BLaER1 (cell line): ENCODE measurements at regions not wholly inside any gene's neighbourhood (a gene's known extent, or its start where the extent isn't known, plus 50 kb on each side); places are given as distances from the start of the nearest gene placed in this dataset.

Experiments
- H3K27ac ChIP-seq: shearing (Covaris generic); formaldehyde crosslinking; 2 replicates; pipeline ENCODE4 v1.8.1; 2022
- H3K27me3 ChIP-seq: shearing (Covaris generic); formaldehyde crosslinking; 2 replicates; pipeline ENCODE4 v1.8.1; 2022
- H3K36me3 ChIP-seq: shearing (Covaris generic); formaldehyde crosslinking; 2 replicates; pipeline ENCODE4 v1.8.1; 2022
- H3K4me1 ChIP-seq: shearing (Covaris generic); formaldehyde crosslinking; 2 replicates; pipeline ENCODE4 v1.8.1; 2022
- H3K4me2 ChIP-seq: shearing (Covaris generic); formaldehyde crosslinking; 2 replicates; pipeline ENCODE4 v1.8.1; 2022
- H3K4me3 ChIP-seq: shearing (Covaris generic); formaldehyde crosslinking; 2 replicates; pipeline ENCODE4 v1.8.1; 2022
- H3K9ac ChIP-seq: shearing (Covaris generic); formaldehyde crosslinking; 2 replicates; pipeline ENCODE4 v1.8.1; 2022
- H3K9me3 ChIP-seq: shearing (Covaris generic); formaldehyde crosslinking; 2 replicates; pipeline ENCODE4 v1.8.1; 2022
- H4K20me1 ChIP-seq: shearing (Covaris generic); formaldehyde crosslinking; 2 replicates; pipeline ENCODE4 v1.8.1; 2022
- Cebpa-rat ChIP-seq: shearing (Covaris generic); IDR thresholded peaks from 2 replicates; pipeline ENCODE4 v1.8.1; 2022

DNA sequence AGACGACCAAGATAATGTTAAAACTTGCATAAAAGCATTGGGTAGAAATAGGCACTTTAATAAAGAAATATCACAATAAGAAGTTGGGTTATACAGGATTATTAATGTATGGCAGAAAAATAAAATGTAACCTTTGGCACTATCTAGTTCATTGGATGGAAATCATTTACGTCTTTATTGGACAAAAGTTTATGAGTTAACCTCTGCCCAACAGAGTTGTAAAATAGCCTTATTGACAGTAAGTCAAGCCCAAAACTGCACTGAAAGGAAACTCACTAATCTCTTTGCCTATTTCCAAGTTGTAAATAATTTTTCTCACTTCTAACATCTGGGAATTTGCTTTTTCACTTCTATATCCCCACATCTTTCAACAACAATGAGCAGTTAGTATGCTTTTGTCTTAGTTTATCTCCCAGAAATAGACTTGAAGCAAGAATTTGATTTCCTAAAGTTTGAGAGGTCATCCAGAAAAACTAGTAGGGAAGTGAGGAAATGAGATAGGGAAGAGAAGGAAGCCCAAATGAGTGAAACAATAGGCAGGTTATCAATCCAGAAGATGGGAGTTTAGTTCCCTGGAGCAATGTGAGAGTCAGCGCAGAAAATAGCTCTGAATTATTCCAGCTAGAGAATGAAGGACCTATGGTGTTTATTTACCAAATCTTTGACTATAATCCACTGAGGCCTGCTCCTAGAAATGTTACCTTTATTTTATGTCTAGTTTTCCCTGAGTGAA is 434.8 kb downstream of the CCER1 start:
- TF ChIP-seq Cebpa-rat, result no peak
- H3K9ac ChIP-seq, result no peak overlapping the region
- no peak overlapping the region for H3K4me2 ChIP-seq
- H4K20me1 ChIP-seq, result no peaks in the 10 kb centered on the region
- H3K4me1 ChIP-seq, result no peaks in the 10 kb centered on the region
- H3K9me3 ChIP-seq, result no peaks in the 10 kb centered on the region
- no peaks in the 10 kb centered on the region for H3K27me3 ChIP-seq
- no peak overlapping the region for H3K27ac ChIP-seq
- no peak overlapping the region for H3K4me3 ChIP-seq
- no peaks in the 10 kb centered on the region for H3K36me3 ChIP-seq

DNA sequence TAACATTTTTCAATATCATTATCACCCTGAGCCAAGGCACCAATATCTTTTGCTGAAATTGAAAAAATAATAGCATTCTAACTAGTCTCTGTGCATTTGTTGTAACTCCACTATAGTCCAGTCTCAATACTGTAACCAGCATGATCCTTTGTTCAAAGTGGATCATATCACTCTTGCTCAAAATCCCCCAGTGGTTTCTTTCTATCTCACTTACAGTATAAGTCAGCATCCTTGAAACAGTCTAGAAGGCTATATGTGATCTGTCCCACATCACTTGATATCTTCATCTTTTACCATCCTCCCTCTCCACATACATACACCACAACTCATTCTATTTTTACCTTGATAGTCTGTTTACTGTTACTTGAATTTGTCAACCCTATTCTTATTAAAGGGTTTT is 435.7 kb downstream of the CCER1 start:
- no peak for TF ChIP-seq Cebpa-rat
- Histone ChIP-seq H3K9me3 (no peaks in the 10 kb centered on the region), H3K4me3 (no peak overlapping the region), H3K4me1 (no peaks in the 10 kb centered on the region), H3K36me3 (no peaks in the 10 kb centered on the region), H3K4me2 (no peak overlapping the region), H4K20me1 (no peaks in the 10 kb centered on the region), H3K27ac (no peak overlapping the region), H3K27me3 (no peaks in the 10 kb centered on the region), H3K9ac (no peak overlapping the region)

DNA sequence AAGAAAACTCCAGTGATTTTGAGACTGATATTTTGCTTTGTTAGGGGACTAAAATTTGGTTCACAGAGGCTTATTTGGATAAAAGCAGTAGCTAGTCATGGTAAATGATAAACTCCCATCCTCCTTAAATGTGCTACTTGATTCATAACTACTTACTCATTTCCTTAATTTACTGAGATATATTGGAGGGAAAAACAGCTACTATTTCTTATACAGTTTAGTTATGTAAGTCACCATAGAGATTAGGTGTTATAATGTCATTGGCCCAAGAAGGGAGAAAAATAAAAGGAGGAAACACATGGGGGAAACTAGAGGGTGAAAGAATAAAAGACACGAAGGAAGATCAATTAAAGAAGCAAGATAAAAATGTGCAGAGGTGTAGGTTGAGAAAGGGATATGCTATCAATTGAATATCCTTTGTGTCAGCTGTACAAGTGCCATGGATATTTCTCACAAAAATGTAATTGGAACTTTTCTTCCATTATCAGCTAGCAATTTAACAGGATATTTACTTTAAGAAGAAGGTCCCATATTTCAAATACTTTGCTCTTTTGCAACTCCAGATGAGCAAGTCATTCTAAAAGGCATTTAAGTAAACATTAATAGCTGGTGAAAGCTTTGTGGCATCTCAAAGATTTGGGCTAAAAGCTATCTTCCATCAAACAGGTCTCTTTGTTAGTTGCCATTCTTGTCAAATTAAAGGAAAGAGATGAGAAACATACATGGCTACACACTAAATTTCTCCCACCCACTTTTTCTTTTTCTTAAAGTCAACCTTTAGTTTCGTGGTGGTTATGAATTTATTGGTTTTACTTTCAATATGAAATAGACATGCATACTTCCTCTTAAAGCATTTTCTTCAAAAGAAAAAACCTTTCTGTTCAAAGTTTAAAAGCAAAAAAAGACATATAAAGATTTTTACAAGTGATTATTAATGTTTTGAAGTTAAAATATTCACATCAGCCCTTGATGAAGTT is 439.5 kb downstream of the CCER1 start:
- TF ChIP-seq Cebpa-rat, result no peak
- Histone ChIP-seq H3K9me3 (no peaks in the 10 kb centered on the region), H3K4me2 (no peak overlapping the region), H3K36me3 (no peaks in the 10 kb centered on the region), H4K20me1 (no peaks in the 10 kb centered on the region), H3K4me1 (no peaks in the 10 kb centered on the region), H3K27ac (no peak overlapping the region), H3K4me3 (no peak overlapping the region), H3K9ac (no peak overlapping the region), H3K27me3 (no peaks in the 10 kb centered on the region)

DNA sequence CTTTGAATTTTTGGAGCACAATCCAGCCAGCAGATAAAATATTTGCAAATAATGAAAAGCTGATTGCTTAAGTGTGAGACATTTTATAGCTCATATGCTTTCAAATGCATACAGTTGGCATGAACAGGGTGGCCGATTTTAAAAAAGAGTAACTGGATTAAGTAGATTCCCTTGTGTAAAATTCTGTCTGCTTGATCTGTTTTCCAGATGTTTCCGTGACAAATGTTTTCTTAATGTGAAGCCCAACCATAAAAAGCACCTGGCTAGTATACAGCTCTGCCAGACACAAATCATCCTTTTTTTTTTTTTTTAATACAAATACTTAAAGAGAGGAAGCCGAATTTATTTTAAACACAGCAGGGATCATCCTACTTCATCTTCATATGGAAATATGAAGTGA is 440.7 kb downstream of the CCER1 start:
- no peak overlapping the region for H3K4me2 ChIP-seq
- H3K9me3 ChIP-seq, result no peaks in the 10 kb centered on the region
- H3K4me3 ChIP-seq, result no peak overlapping the region
- H3K27me3 ChIP-seq, result no peaks in the 10 kb centered on the region
- H3K36me3 ChIP-seq, result no peaks in the 10 kb centered on the region
- H3K27ac ChIP-seq, result no peak overlapping the region
- no peaks in the 10 kb centered on the region for H3K4me1 ChIP-seq
- TF ChIP-seq Cebpa-rat, result no peak
- H3K9ac ChIP-seq, result no peak overlapping the region
- no peaks in the 10 kb centered on the region for H4K20me1 ChIP-seq

DNA sequence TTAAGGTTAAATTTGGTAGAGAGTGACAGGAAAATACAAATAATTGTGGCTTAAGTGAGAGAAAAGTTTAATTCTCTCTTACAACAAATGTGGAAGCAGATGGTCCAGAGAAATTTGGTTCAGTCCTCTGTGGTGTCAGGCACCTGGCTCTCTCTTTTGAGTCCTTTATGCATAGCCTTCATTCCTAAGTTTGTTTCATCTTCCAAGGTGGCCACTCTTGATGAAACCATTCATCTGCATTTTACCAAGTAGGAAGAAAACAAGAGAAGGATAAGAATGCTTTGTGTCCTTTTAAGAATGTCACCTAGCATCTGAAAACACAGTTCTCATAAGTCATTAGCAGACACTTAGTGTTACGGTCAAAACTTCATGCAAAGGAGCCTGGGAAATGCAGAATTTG is 442.5 kb downstream of the CCER1 start:
- H3K9me3 ChIP-seq, result no peaks in the 10 kb centered on the region
- no peaks in the 10 kb centered on the region for H3K36me3 ChIP-seq
- no peaks in the 10 kb centered on the region for H4K20me1 ChIP-seq
- H3K9ac ChIP-seq, result no peak overlapping the region
- no peaks in the 10 kb centered on the region for H3K27me3 ChIP-seq
- H3K4me2 ChIP-seq, result no peak overlapping the region
- TF ChIP-seq Cebpa-rat, result no peak
- no peaks in the 10 kb centered on the region for H3K4me1 ChIP-seq
- no peak overlapping the region for H3K27ac ChIP-seq
- no peak overlapping the region for H3K4me3 ChIP-seq

DNA sequence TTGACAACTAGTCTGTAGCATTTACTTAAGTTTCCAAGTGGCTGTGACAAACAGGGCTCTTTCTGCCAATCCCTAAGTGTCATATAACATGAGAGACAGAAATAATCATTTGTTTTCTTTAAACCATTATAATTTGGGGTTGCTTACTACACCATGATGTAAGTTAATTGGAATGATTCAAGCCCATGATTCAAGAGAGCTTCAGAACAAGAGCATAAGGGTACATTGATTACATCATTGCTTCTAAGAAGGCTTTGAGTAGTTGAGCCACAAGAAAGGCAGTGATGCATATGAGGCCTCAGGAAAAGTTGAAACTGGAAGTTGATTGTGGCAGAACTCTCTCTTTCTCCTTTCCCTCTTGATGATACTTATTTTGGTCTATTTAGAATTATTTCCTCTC is 444.0 kb downstream of the CCER1 start:
- Histone ChIP-seq H3K4me1 (no peaks in the 10 kb centered on the region), H3K27me3 (no peaks in the 10 kb centered on the region), H3K9me3 (no peaks in the 10 kb centered on the region), H3K27ac (no peak overlapping the region), H3K36me3 (no peaks in the 10 kb centered on the region), H3K4me3 (no peak overlapping the region), H3K4me2 (no peak overlapping the region), H3K9ac (no peak overlapping the region), H4K20me1 (no peaks in the 10 kb centered on the region)
- no peak for TF ChIP-seq Cebpa-rat

DNA sequence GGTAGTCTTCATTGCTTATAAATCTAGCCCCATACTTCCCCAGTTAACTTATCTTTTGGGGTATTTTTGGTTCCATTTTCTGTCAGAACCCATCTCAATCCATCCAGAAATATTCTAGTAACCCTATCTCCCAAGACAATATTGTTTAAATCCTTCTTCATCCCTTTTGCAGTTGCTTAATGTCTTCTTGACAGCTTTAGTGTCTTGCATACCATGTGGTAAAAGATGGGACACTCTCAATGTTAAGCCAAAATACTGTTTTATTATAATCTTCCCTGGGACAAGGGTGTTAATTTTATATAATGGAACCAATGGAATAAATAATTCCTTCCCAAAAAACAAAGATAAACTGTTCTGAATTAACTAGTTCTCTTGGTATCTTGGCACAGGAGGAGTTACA is 450.2 kb downstream of the CCER1 start:
- Histone ChIP-seq H3K9ac (no peak overlapping the region), H3K4me1 (no peaks in the 10 kb centered on the region), H3K4me2 (no peak overlapping the region), H4K20me1 (no peaks in the 10 kb centered on the region), H3K9me3 (no peaks in the 10 kb centered on the region), H3K27me3 (no peaks in the 10 kb centered on the region), H3K36me3 (no peaks in the 10 kb centered on the region), H3K27ac (no peak overlapping the region), H3K4me3 (no peak overlapping the region)
- no peak for TF ChIP-seq Cebpa-rat

DNA sequence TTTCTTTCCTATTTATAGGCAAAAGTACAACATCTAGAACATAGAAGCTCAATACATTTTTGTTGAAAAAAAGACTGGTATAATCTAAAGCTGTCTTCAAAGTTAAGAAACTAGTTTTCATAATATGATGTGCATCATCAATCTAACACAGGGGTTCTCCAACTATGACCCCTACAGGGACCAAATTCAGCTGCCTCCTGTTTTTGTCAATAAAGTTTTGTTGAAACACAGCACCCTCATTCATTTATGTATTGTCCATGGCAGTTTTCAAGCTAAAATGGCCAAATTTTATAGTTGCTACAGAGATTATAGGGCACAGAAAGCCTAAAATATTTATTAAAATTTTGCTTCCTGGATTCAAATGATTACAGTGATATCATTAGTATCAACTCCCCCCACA is 452.9 kb downstream of the CCER1 start:
- no peaks in the 10 kb centered on the region for H3K27me3 ChIP-seq
- H3K4me1 ChIP-seq, result no peaks in the 10 kb centered on the region
- no peaks in the 10 kb centered on the region for H4K20me1 ChIP-seq
- H3K9me3 ChIP-seq, result no peaks in the 10 kb centered on the region
- H3K4me3 ChIP-seq, result no peak overlapping the region
- no peak overlapping the region for H3K4me2 ChIP-seq
- no peak for TF ChIP-seq Cebpa-rat
- H3K9ac ChIP-seq, result no peak overlapping the region
- no peak overlapping the region for H3K27ac ChIP-seq
- no peaks in the 10 kb centered on the region for H3K36me3 ChIP-seq

DNA sequence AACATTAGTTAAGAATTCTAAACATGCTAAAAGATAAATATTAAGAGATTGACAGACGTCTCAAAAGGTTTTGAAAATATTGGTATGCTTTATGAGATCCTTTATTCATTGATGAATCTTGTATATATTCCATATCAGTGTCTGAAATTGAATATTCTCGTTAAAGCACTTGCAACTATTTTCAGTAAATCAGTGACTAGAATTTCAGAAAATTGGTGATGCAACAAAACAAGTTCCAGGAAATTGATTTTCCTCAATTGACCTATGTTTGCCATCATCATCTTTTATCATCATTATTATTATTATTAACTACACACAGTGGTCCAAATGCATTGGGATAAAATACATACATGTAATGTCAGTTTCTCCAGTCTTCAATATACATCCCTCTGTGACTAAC is 453.6 kb downstream of the CCER1 start:
- no peaks in the 10 kb centered on the region for H3K4me1 ChIP-seq
- TF ChIP-seq Cebpa-rat, result no peak
- H4K20me1 ChIP-seq, result no peaks in the 10 kb centered on the region
- no peak overlapping the region for H3K9ac ChIP-seq
- no peak overlapping the region for H3K27ac ChIP-seq
- H3K36me3 ChIP-seq, result no peaks in the 10 kb centered on the region
- H3K4me2 ChIP-seq, result no peak overlapping the region
- no peaks in the 10 kb centered on the region for H3K27me3 ChIP-seq
- H3K4me3 ChIP-seq, result no peak overlapping the region
- no peaks in the 10 kb centered on the region for H3K9me3 ChIP-seq

DNA sequence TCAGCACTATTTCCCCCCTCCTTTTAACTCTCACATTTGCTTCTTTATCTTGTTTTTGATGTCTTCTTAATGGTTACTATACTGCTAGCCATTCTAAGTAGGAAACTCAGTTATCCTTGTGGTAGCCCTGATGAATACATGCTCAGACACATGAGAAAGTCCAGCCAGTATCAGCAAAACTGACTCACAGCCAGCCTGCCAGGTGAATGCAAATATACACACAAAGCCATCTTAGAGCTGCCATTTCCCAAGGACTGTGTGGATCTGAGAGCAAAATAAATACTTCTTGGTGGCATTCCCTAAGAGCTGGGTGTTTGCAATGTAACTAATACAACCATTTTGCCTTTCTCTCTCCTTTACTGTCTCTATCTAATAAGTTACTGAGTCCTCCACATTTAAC is 455.2 kb downstream of the CCER1 start:
- H3K27me3 ChIP-seq, result no peaks in the 10 kb centered on the region

More for the DNA sequence above, 455.2 kb downstream of the CCER1 start:
- no peak overlapping the region for H3K27ac ChIP-seq
- H3K4me2 ChIP-seq, result no peak overlapping the region
- no peaks in the 10 kb centered on the region for H3K9me3 ChIP-seq
- H3K4me3 ChIP-seq, result no peak overlapping the region
- H3K4me1 ChIP-seq, result no peaks in the 10 kb centered on the region
- no peak overlapping the region for H3K9ac ChIP-seq
- H3K36me3 ChIP-seq, result no peaks in the 10 kb centered on the region
- no peak for TF ChIP-seq Cebpa-rat
- H4K20me1 ChIP-seq, result no peaks in the 10 kb centered on the region
